ENCODE measurements at regions not wholly inside any gene's neighbourhood (a gene's known extent, or its start where the extent isn't known, plus 50 kb on each side); places are given as distances from the start of the nearest gene placed in this dataset.

GRCh38 chr14:32015166-32015565, 61.9 kb upstream of the ARHGAP5 start:
- no peak overlapping the region for H3K27ac ChIP-seq (ENCODE audit: low read depth in 1 of 2, low read length in 2 of 2)
- Mint-ChIP-seq H3K4me1 (ENCODE audit: low read depth) (no peaks in the 10 kb centered on the region), H3K27ac (no peak overlapping the region), H3K4me3 (no peak overlapping the region), H3K9me3 (no peaks in the 10 kb centered on the region), H3K27me3 (peaks cover 9% of the 10 kb centered on the region), H3K36me3 (ENCODE audit: low read depth) (no peaks in the 10 kb centered on the region)
- no peak overlapping the region for H3K4me3 ChIP-seq (ENCODE audit: low read length)
- CTCF ChIA-PET: no interaction called here
- intact Hi-C loops (cut with DNase I, micrococcal nuclease): no loop called here
- H3K9me3 ChIP-seq (ENCODE audit: control insufficient read depth in 1 of 2, insufficient read depth in 1 of 2, low read length in 2 of 2): no peaks in the 10 kb centered on the region
- DNase-seq (no peak), ATAC-seq (ENCODE audit: poor library complexity) (no peak)
- no peaks in the 10 kb centered on the region for H3K36me3 ChIP-seq (ENCODE audit: insufficient read depth, low read length)
- H3K4me1 ChIP-seq (ENCODE audit: insufficient read depth, low read length): no peaks in the 10 kb centered on the region
- H3K27me3 ChIP-seq (ENCODE audit: control insufficient read depth in 1 of 2, insufficient read depth in 2 of 2, low read length in 2 of 2): no peaks in the 10 kb centered on the region
- no peak for TF ChIP-seq CTCF (IDR thresholded peaks at IDR 0.05)
- POLR2A ChIA-PET: no interaction called here

- POLR2A ChIA-PET: no interaction called here
- H3K27me3 Mint-ChIP-seq: peaks cover 4% of the 10 kb centered on the region
- DNase-seq (no peak), ATAC-seq (ENCODE audit: poor library complexity) (no peak)
- no peak overlapping the region for H3K4me3 Mint-ChIP-seq
- intact Hi-C loops (cut with DNase I, micrococcal nuclease): no loop called here
- no peaks in the 10 kb centered on the region for H3K27me3 ChIP-seq (ENCODE audit: control insufficient read depth in 1 of 2, insufficient read depth in 2 of 2, low read length in 2 of 2)
- H3K4me3 ChIP-seq (ENCODE audit: low read length): no peak overlapping the region
- no peaks in the 10 kb centered on the region for H3K36me3 ChIP-seq (ENCODE audit: insufficient read depth, low read length)
- H3K4me1 Mint-ChIP-seq (ENCODE audit: low read depth): no peaks in the 10 kb centered on the region
- H3K9me3 Mint-ChIP-seq: no peaks in the 10 kb centered on the region
- H3K9me3 ChIP-seq (ENCODE audit: control insufficient read depth in 1 of 2, insufficient read depth in 1 of 2, low read length in 2 of 2): no peaks in the 10 kb centered on the region
- no peaks in the 10 kb centered on the region for H3K4me1 ChIP-seq (ENCODE audit: insufficient read depth, low read length)
- H3K27ac ChIP-seq (ENCODE audit: low read depth in 1 of 2, low read length in 2 of 2): no peak overlapping the region
- no peak overlapping the region for H3K27ac Mint-ChIP-seq
- H3K36me3 Mint-ChIP-seq (ENCODE audit: low read depth): no peaks in the 10 kb centered on the region
- CTCF ChIA-PET: no interaction called here
- no peak for TF ChIP-seq CTCF (IDR thresholded peaks at IDR 0.05)
Observed at GRCh38 chr14:32017587-32017986, 59.5 kb upstream of the ARHGAP5 start.

GRCh38 chr14:32018391-32019092, 58.6 kb upstream of the ARHGAP5 start:
- Histone ChIP-seq H3K4me3 (ENCODE audit: low read length) (no peak overlapping the region), H3K36me3 (ENCODE audit: insufficient read depth, low read length) (no peaks in the 10 kb centered on the region), H3K27me3 (ENCODE audit: control insufficient read depth in 1 of 2, insufficient read depth in 2 of 2, low read length in 2 of 2) (no peaks in the 10 kb centered on the region), H3K9me3 (ENCODE audit: control insufficient read depth in 1 of 2, insufficient read depth in 1 of 2, low read length in 2 of 2) (no peaks in the 10 kb centered on the region), H3K4me1 (ENCODE audit: insufficient read depth, low read length) (no peaks in the 10 kb centered on the region), H3K27ac (ENCODE audit: low read depth in 1 of 2, low read length in 2 of 2) (no peak overlapping the region)
- H3K27ac Mint-ChIP-seq: no peak overlapping the region
- POLR2A ChIA-PET: no interaction called here
- no peak for TF ChIP-seq CTCF (IDR thresholded peaks at IDR 0.05)
- no peak overlapping the region for H3K4me3 Mint-ChIP-seq
- no peaks in the 10 kb centered on the region for H3K4me1 Mint-ChIP-seq (ENCODE audit: low read depth)
- CTCF ChIA-PET: no interaction called here
- peaks cover 4% of the 10 kb centered on the region for H3K27me3 Mint-ChIP-seq
- ATAC-seq (ENCODE audit: poor library complexity): no peak
- intact Hi-C loops (cut with DNase I, micrococcal nuclease): no loop called here
- H3K9me3 Mint-ChIP-seq: no peaks in the 10 kb centered on the region
- DNase-seq: no peak
- no peaks in the 10 kb centered on the region for H3K36me3 Mint-ChIP-seq (ENCODE audit: low read depth)

Data from CD4-positive, alpha-beta T cell (primary cell).